Fibroblast of lung (primary cell): ENCODE measurements at regions not wholly inside any gene's neighbourhood (a gene's known extent, or its start where the extent isn't known, plus 50 kb on each side); places are given as distances from the start of the nearest gene placed in this dataset.

Source experiments
- DNase-seq, 2 donors: peaks; one replicate each; pipeline versions ENCODE4 v3.0.0 to v3.0.0-alpha.2; 2010; ENCODE audit warnings: low read depth in 2 of 2
- H2AFZ ChIP-seq: 2 replicates; pipeline ENCODE4 v1.5.1; 2012; ENCODE audit warnings: low read length, control low read depth, inconsistent platforms
- H3K27ac ChIP-seq: 2 replicates; pipeline ENCODE4 v1.5.1; 2011; ENCODE audit warnings: low read length, control low read depth; ENCODE audit not compliant: insufficient read depth
- H3K27me3 ChIP-seq: 2 replicates; pipeline ENCODE4 v1.5.1; 2011; ENCODE audit warnings: mild to moderate bottlenecking, low read length; ENCODE audit not compliant: control insufficient read depth, insufficient read depth
- H3K36me3 ChIP-seq: 2 replicates; pipeline ENCODE4 v1.5.1; 2011; ENCODE audit warnings: low read length; ENCODE audit not compliant: control insufficient read depth, insufficient read depth
- H3K4me1 ChIP-seq: 2 replicates; pipeline ENCODE4 v1.5.1; 2011; ENCODE audit warnings: low read length; ENCODE audit not compliant: control insufficient read depth, insufficient read depth; ENCODE audit errors: extremely low read depth
- H3K4me2 ChIP-seq: 2 replicates; pipeline ENCODE4 v1.5.1; 2011; ENCODE audit warnings: low read length, control low read depth; ENCODE audit not compliant: insufficient read depth; ENCODE audit errors: extremely low read depth
- H3K4me3 ChIP-seq, 4 experiments: fragments of 200-600 bp in 1 of 4; sonication (generic) in 1 of 4; replicated peaks in 1 of 4; 2 replicates each; pipeline ENCODE4 v1.5.1; 2011 to 2016; ENCODE audit warnings: low read length in 4 of 4, low read depth in 3 of 4, mild to moderate bottlenecking in 3 of 4, control low read depth in 2 of 4, inconsistent platforms in 1 of 4, mixed read lengths in 1 of 4; ENCODE audit not compliant: insufficient read depth in 1 of 4; ENCODE audit errors: control extremely low read depth in 1 of 4
- H3K79me2 ChIP-seq: 2 replicates; pipeline ENCODE4 v1.5.1; 2012; ENCODE audit warnings: mild to moderate bottlenecking, low read length, inconsistent platforms; ENCODE audit not compliant: control insufficient read depth, insufficient read depth
- H3K9ac ChIP-seq: 2 replicates; pipeline ENCODE4 v1.5.1; 2011; ENCODE audit warnings: mild to moderate bottlenecking, low read length, control low read depth; ENCODE audit not compliant: insufficient read depth
- H3K9me3 ChIP-seq: 2 replicates; pipeline ENCODE4 v1.5.1; 2012; ENCODE audit warnings: low read depth, low read length; ENCODE audit not compliant: control insufficient read depth, insufficient read depth
- H4K20me1 ChIP-seq: 2 replicates; pipeline ENCODE4 v1.5.1; 2011; ENCODE audit warnings: low read length; ENCODE audit not compliant: control insufficient read depth, insufficient read depth; ENCODE audit errors: extremely low read depth
- EZH2 ChIP-seq: IDR thresholded peaks from 2 replicates; pipeline ENCODE4 v1.5.1; 2012; ENCODE audit warnings: low read length, control low read depth, mild to moderate bottlenecking; ENCODE audit errors: missing control alignments
- TF ChIP-seq, protein P1 (sequence below), 2 donors: IDR thresholded peaks in 1 of 2; conservative IDR thresholded peaks in 1 of 2; 1 replicate in 1 of 2; 2 replicates in 1 of 2; pipeline ENCODE4 v1.5.1; 2011 to 2012; ENCODE audit warnings: low read length in 2 of 2, control low read depth in 1 of 2, inconsistent platforms in 1 of 2, low read depth in 1 of 2, mild to moderate bottlenecking in 1 of 2

DNA sequence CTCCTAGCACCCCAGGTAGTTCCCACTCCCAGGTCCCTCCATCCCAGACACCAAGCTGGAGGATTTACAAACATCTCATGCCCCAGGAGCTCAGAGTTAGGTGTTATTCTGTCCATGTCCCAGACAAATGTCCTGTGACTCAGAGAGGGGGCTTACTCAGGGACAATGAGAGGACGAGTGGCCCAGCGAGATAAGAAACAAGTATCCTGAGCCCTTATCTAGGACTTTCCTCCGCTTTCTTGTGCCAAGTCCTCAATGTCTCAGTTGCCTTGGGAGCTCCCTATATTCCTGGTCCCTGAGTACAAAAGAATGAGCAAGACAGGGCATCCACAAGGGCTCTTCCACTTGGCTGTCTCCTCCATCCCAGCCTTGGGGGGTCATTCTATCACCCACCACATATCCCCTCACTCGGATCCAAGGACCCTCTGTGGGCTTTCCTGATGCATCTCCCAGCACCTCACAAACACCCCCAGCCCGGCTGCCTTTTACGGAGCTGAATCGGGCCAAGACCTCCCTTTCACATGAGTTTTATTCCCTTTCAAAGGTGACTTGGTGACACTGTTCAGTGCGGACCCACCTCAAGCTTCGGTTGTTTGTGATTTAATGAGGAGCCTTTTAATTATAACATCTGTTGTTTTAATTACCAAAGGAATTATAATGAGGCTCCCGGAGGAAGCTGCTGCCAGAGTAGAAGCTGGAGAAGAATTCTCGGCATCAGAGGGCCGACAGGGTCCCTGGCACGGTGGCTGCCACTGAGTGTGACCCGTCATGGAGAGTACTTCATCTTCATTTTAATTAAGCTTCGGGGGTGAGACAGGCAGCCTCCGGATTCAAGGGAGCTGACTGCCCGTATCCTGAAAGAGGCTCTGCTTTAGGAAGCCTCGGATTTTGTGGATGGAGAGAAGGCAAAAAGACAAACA is 121.5 kb downstream of the WSCD1 start:
- no peaks in the 10 kb centered on the region for H3K27me3 ChIP-seq
- no peak overlapping the region for H3K9ac ChIP-seq
- no peak overlapping the region for H3K27ac ChIP-seq

DNA sequence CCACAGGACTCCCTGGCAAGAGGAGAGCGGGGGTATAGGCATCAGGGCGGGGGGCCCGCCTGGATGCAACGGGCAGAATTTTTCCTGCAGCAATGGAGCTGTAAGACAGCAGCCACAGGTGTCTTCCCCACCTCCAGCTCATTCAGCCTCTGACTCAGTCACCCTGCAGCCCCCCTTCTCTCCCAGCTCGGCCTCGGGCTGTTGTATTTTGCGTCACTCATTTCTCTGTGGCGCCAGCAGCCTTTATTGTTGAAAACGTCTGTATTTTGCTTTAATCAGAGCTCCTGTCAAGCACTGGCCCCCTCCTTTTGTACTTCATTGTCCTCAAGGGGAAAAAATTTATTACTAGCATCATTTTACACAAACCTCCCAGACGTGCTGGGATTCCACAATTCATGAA is 117.7 kb downstream of the WSCD1 start:
- Histone ChIP-seq H3K27me3 (no peaks in the 10 kb centered on the region), H3K36me3 (no peaks in the 10 kb centered on the region), H3K4me1 (no peaks in the 10 kb centered on the region), H3K9ac (no peak overlapping the region), H3K9me3 (no peaks in the 10 kb centered on the region), H3K4me3 (no peak overlapping the region), H4K20me1 (no peaks in the 10 kb centered on the region), H3K79me2 (no peaks in the 10 kb centered on the region), H2AFZ (no peak overlapping the region), H3K4me2 (no peak overlapping the region), H3K27ac (no peak overlapping the region)
- TF ChIP-seq, protein P1, sequence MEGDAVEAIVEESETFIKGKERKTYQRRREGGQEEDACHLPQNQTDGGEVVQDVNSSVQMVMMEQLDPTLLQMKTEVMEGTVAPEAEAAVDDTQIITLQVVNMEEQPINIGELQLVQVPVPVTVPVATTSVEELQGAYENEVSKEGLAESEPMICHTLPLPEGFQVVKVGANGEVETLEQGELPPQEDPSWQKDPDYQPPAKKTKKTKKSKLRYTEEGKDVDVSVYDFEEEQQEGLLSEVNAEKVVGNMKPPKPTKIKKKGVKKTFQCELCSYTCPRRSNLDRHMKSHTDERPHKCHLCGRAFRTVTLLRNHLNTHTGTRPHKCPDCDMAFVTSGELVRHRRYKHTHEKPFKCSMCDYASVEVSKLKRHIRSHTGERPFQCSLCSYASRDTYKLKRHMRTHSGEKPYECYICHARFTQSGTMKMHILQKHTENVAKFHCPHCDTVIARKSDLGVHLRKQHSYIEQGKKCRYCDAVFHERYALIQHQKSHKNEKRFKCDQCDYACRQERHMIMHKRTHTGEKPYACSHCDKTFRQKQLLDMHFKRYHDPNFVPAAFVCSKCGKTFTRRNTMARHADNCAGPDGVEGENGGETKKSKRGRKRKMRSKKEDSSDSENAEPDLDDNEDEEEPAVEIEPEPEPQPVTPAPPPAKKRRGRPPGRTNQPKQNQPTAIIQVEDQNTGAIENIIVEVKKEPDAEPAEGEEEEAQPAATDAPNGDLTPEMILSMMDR (conservative IDR thresholded peaks at IDR 0.05 in 1 of 2, IDR thresholded peaks at IDR 0.05 in 1 of 2; ENCODE audit: low read depth in 1 of 2, low read length in 2 of 2), result no peak
- TF ChIP-seq EZH2, result no peak
- peak in 1 of 2 donors; percentile 22 for DNase-seq

More for the DNA sequence above, 121.5 kb downstream of the WSCD1 start:
- no peaks in the 10 kb centered on the region for H3K79me2 ChIP-seq
- no peaks in the 10 kb centered on the region for H3K9me3 ChIP-seq
- H3K4me1 ChIP-seq, result no peaks in the 10 kb centered on the region
- H2AFZ ChIP-seq, result no peak overlapping the region
- no peaks in the 10 kb centered on the region for H3K36me3 ChIP-seq
- no peak overlapping the region for H3K4me2 ChIP-seq
- no peak for DNase-seq
- H4K20me1 ChIP-seq, result no peaks in the 10 kb centered on the region
- no peak for TF ChIP-seq EZH2
- TF ChIP-seq, protein P1 (conservative IDR thresholded peaks at IDR 0.05 in 1 of 2, IDR thresholded peaks at IDR 0.05 in 1 of 2; ENCODE audit: low read depth in 1 of 2, low read length in 2 of 2), result no peak
- no peak overlapping the region for H3K4me3 ChIP-seq

DNA sequence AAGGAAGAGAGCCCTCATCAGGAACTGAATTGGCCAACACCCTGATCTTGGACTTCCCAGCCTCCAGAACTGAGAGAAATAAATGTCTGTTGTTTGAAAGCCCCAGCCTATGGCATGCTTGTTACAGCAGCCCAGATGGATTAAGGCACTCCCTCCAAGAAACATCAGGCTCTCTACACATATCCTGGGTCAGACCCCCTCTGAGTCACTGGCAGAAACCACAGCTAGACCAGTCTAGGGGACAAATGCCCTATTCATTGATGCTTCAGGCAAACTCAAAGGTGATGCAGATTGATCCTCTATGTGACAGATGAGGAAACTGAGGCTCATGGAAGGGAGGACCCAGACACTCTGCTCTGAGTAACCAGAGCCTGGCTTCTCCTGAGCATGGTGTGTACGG is 116.8 kb downstream of the WSCD1 start:
- no peak overlapping the region for H3K4me3 ChIP-seq
- no peak overlapping the region for H3K4me2 ChIP-seq
- H3K27me3 ChIP-seq, result no peaks in the 10 kb centered on the region
- no peaks in the 10 kb centered on the region for H3K4me1 ChIP-seq
- no peak overlapping the region for H3K27ac ChIP-seq
- H3K9me3 ChIP-seq, result no peaks in the 10 kb centered on the region
- no peak for TF ChIP-seq EZH2
- TF ChIP-seq, protein P1 (conservative IDR thresholded peaks at IDR 0.05 in 1 of 2, IDR thresholded peaks at IDR 0.05 in 1 of 2; ENCODE audit: low read depth in 1 of 2, low read length in 2 of 2), result no peak
- no peak for DNase-seq
- no peaks in the 10 kb centered on the region for H4K20me1 ChIP-seq
- no peak overlapping the region for H2AFZ ChIP-seq
- H3K9ac ChIP-seq, result no peak overlapping the region
- no peaks in the 10 kb centered on the region for H3K36me3 ChIP-seq
- no peaks in the 10 kb centered on the region for H3K79me2 ChIP-seq
